ENCODE measurements at regions not wholly inside any gene's neighbourhood (a gene's known extent, or its start where the extent isn't known, plus 50 kb on each side); places are given as distances from the start of the nearest gene placed in this dataset.

DNA sequence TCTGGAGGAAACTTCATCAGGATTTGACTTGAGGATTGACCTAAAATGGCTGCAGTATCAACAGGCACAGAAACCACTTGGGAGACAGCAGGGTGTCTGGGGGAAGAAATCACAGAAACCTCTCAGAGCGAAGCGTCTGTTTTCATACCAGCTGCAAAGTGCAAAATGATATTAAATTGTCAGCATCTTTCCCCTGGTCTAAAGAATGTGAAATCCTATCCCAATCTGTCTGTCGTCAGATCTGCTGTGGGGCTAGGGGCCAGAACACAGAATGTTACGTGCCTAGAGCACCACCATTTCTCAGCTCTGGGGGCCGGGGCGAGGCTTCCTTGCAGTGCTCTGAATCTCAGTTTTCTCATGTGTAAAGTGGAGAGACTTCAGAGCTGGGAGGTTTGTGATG lies 54.1 kb upstream of the MYCN start:
- H3K27ac ChIP-seq: no peak overlapping the region
- H3K4me3 ChIP-seq: no peak overlapping the region
- no peak for ATAC-seq
- 0 out of 3 replicates have a peak, but pooled peaks cover 7% of the 10 kb centered on the region for H3K4me1 ChIP-seq
- no peaks in the 10 kb centered on the region for H3K9me3 ChIP-seq
- FAIRE-seq: no peak
- ChIA-PET CTCF (interaction anchor here (1.2 kb wide), 1 partner anchor 10 kb away, joined by 3 read pairs; no protein-coding TSS in a partner anchor), POLR2A (no interaction called here)
- WGBS (ENCODE audit: missing lambda C conversion rate): 53% methylated on average over 6 of the region's 6 CpGs
- no peak for DNase-seq (ENCODE audit: low read depth in 1 of 2, low spot score in 1 of 2)
- no peak overlapping the region for H3K4me2 ChIP-seq
- no peak for TF ChIP-seq ZFP36 (IDR thresholded peaks at IDR 0.05; ENCODE audit: borderline replicate concordance, partially characterized antibody)

DNA sequence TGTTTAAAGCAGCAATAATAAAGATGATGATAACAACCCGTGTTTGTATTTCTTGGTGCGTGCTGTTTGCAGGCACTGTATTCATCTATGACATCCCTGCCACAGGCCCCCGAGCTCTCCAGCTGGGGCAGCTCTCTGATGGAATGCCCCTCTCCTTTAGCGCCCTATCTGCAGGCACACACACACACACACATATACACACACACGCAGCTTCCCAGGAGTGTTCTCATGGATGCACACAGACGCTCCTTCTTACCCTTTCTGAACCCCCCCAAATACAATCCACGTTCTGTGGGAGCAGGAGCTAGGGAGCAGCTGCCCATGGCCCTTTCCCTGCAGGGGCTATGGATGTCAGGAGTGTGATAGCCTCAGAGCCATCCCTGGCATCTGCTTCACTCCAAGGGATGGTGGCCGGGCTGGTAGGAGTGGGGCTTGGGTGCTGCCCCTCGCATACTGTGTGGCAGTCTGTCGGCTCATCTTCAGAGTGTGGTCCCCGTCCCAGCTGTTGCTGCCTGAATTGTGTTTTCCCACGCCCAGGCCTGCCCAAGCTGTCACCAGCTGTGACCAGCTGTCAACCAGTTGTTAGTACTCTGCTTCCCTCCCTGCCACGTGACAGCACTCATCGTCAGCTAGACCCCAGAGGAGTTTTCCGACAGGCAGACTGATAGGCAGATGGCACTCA lies 50.8 kb upstream of the MYCN start:
- POLR2A ChIA-PET: no interaction called here
- CTCF ChIA-PET: interaction anchor here (0.8 kb wide), 1 partner anchor 10 kb away, joined by 3 read pairs; no protein-coding TSS in a partner anchor
- no peak overlapping the region for H3K4me3 ChIP-seq
- H3K4me1 ChIP-seq: 0 out of 3 replicates have a peak, but pooled peaks cover 7% of the 10 kb centered on the region
- H3K27ac ChIP-seq: no peak overlapping the region
- no peak; a peak in 2 of 6 replicates for ATAC-seq
- WGBS (ENCODE audit: missing lambda C conversion rate): 51% methylated on average over 15 of the region's 15 CpGs
- TF ChIP-seq NFE2L2 (conservative IDR thresholded peaks at IDR 0.05; ENCODE audit: low read length) (no peak), EP300 (IDR thresholded peaks at IDR 0.05) (no peak), HMGXB4 (CRISPR knock-in tag; IDR thresholded peaks at IDR 0.05; ENCODE audit: borderline replicate concordance) (no peak)
- FAIRE-seq: no peak
- H3K9me3 ChIP-seq: no peaks in the 10 kb centered on the region
- no peak for DNase-seq (ENCODE audit: low read depth in 1 of 2, low spot score in 1 of 2)
- no peak overlapping the region for H3K4me2 ChIP-seq

DNA sequence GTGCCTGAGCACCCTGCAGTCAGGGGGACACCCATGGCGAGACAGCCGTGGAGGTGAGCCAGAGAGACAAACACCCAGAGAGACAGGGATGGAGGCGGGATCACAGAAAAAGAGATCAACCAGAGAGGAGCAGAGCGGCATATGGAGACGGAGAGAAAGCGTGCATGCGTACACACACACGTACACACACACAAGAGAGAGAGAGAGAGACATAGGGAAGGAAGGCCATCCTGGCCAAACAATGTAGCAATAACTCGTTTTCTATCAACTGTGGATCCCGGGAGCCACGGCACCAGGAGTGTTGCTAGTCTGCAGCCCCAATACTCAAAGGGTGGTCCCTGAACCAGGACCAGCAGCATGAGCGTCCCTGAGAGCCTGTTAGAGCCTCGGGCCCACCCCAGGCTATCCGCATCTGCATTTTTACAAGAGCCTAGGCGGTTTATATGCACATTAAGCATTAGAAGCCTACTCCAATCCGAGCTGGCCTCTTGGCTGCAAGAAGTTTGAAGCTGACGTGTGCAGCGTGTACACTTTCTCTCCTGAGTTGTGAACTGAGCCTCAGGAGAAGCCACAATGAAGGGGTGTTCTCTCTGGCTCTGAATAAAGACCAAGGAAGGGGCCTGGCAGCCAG lies 50.1 kb upstream of the MYCN start:
- H3K27ac ChIP-seq: no peak overlapping the region
- ChIA-PET POLR2A (no interaction called here), CTCF (no interaction called here)
- no peak overlapping the region for H3K4me2 ChIP-seq
- DNase-seq (ENCODE audit: low read depth in 1 of 2, low spot score in 1 of 2): no peak
- H3K4me3 ChIP-seq: no peak overlapping the region
- 0 out of 3 replicates have a peak, but pooled peaks cover 7% of the 10 kb centered on the region for H3K4me1 ChIP-seq
- no peak; a peak in 1 of 6 replicates for ATAC-seq
- TF ChIP-seq HOXA7 (CRISPR knock-in tag; IDR thresholded peaks at IDR 0.05): no peak
- TF ChIP-seq, protein P1, sequence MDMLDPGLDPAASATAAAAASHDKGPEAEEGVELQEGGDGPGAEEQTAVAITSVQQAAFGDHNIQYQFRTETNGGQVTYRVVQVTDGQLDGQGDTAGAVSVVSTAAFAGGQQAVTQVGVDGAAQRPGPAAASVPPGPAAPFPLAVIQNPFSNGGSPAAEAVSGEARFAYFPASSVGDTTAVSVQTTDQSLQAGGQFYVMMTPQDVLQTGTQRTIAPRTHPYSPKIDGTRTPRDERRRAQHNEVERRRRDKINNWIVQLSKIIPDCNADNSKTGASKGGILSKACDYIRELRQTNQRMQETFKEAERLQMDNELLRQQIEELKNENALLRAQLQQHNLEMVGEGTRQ (IDR thresholded peaks at IDR 0.05): no peak
- TF ChIP-seq SREBF2 (IDR thresholded peaks at IDR 0.05): no peak
- TF ChIP-seq ZC3H11A (IDR thresholded peaks at IDR 0.05): no peak
- TF ChIP-seq RFX5 (IDR thresholded peaks at IDR 0.05): no peak
- no peak for TF ChIP-seq REST (IDR thresholded peaks at IDR 0.05)
- TF ChIP-seq PHF8 (IDR thresholded peaks at IDR 0.05; ENCODE audit: borderline replicate concordance, low read depth): no peak
- TF ChIP-seq BHLHE40 (IDR thresholded peaks at IDR 0.05; ENCODE audit: low read depth, low read length): no peak
- no peak for TF ChIP-seq NFE2L2 (conservative IDR thresholded peaks at IDR 0.05; ENCODE audit: low read length)
- TF ChIP-seq PBX3 (IDR thresholded peaks at IDR 0.05): no peak
- no peak for TF ChIP-seq MYC (IDR thresholded peaks at IDR 0.05; ENCODE audit: borderline replicate concordance, low read length)
- no peak for TF ChIP-seq CEBPB (IDR thresholded peaks at IDR 0.05)
- no peak for TF ChIP-seq TP53 (CRISPR knock-in tag; IDR thresholded peaks at IDR 0.05)
- no peak for TF ChIP-seq FOSL2 (IDR thresholded peaks at IDR 0.05)
- TF ChIP-seq FOSL2 (CRISPR knock-in tag; IDR thresholded peaks at IDR 0.05): no peak
- no peak for FAIRE-seq
- H3K9me3 ChIP-seq: no peaks in the 10 kb centered on the region
- 68% methylated on average over 18 of the region's 18 CpGs for WGBS (ENCODE audit: missing lambda C conversion rate)

All from A549 (cell line).